ENCODE measurements at regions not wholly inside any gene's neighbourhood (a gene's known extent, or its start where the extent isn't known, plus 50 kb on each side); places are given as distances from the start of the nearest gene placed in this dataset.

DNA sequence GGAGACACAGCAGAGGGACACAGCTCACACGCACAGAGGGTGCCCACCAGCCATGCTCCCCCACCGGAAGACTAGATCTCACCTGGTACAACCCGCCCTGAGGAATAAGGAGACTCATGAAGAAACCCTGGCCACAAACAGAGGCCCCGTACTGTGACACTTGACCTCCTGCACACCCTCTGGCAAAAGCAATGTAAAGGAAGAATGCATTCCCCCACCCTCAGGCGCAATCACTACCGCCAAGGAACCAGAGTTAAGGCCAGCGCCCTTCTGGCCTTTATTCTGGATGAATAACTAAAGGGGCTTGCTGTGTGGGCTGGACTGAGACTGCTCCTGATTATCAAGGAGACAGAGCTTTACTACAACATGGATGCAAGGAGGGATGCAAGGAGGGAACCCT, 509.2 kb upstream of the SPHKAP start:
- Mint-ChIP-seq H3K27me3 (no peaks in the 10 kb centered on the region), H3K27ac (no peak overlapping the region), H3K4me1 (no peaks in the 10 kb centered on the region), H3K4me3 (no peak overlapping the region), H3K9me3 (peaks cover 10% of the 10 kb centered on the region), H3K36me3 (no peaks in the 10 kb centered on the region)
- DNase-seq: no peak
- CTCF ChIA-PET: no interaction called here

DNA sequence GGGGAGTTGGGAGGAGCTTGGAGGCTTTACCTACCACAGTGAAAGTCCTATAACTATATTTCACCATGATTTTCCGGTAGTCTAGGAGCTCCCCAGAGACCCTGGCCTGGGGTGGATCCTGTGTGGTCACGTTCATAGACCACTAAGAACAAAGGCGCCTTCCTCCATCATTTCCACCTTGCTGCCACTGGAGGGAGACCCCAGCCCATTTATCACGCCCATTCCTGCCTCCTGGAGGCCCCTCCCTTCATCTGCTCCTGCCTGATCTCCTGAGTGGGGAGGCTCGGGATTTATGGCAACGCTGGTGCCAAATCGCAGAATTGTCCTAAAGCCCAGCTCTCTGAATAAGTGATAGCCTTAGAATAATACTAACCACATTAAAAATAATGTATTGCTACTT, 507.6 kb upstream of the SPHKAP start:
- DNase-seq: no peak
- Mint-ChIP-seq H3K9me3 (peaks cover 6% of the 10 kb centered on the region), H3K4me1 (no peaks in the 10 kb centered on the region), H3K4me3 (no peak overlapping the region), H3K27ac (no peak overlapping the region), H3K36me3 (no peaks in the 10 kb centered on the region), H3K27me3 (no peaks in the 10 kb centered on the region)
- CTCF ChIA-PET: no interaction called here

DNA sequence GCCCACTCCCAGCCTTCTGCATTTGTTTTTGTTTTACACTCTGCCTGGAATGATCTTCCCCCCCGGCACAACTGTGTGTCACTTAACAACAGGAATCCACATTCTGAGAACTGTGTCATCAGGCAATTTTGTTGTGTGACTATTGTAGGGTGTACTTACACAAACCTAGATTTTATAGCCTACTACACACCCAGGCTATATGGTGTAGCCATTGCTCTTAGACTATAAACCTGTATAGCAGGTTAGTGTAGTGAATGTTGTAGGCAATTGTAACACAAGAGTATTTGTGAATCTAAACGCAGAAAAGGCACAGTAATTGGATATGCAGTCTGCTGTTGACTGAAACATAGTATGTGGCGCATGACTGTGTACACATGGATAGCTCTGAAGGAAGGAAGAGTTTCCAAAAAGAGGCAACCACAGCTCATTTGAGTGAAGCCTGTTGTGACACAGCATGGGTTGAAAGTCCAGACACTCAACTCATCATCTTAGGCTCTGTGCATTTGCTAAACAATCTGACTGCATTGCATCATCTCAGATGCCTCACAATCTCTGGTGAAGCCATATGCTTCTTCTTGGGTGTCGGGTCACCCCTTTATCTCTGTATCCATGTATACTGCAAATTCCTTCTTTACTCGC, 506.6 kb upstream of the SPHKAP start:
- H3K9me3 Mint-ChIP-seq: peaks cover 7% of the 10 kb centered on the region
- no peaks in the 10 kb centered on the region for H3K27me3 Mint-ChIP-seq
- CTCF ChIA-PET: no interaction called here
- no peaks in the 10 kb centered on the region for H3K4me1 Mint-ChIP-seq
- H3K36me3 Mint-ChIP-seq: no peaks in the 10 kb centered on the region
- H3K27ac Mint-ChIP-seq: no peak overlapping the region
- no peak for DNase-seq
- no peak overlapping the region for H3K4me3 Mint-ChIP-seq

DNA sequence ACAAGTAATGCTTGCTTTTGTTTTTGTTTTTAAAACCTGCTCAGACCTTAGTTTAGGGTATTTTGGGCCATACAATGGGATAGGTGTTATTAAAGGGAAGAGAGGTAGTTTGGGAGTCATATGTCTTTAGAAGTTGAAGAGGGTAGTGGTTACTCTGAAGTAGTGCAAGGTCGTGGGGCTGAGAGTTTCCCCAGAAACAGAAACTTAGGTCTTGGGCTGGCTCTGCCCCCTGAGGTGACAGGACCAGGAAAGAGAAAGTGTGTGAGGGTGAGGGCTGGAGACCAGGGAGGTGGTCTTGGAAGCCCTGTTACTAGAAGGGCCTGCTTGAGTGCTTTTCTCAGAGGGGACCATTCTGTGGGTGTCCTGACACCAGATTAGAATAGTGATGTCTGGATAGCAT, 500.5 kb upstream of the SPHKAP start:
- Mint-ChIP-seq H3K27me3 (no peaks in the 10 kb centered on the region), H3K36me3 (no peaks in the 10 kb centered on the region), H3K4me1 (no peaks in the 10 kb centered on the region), H3K9me3 (peaks cover 5% of the 10 kb centered on the region), H3K27ac (no peak overlapping the region), H3K4me3 (no peak overlapping the region)
- CTCF ChIA-PET: no interaction called here
- DNase-seq: no peak

DNA sequence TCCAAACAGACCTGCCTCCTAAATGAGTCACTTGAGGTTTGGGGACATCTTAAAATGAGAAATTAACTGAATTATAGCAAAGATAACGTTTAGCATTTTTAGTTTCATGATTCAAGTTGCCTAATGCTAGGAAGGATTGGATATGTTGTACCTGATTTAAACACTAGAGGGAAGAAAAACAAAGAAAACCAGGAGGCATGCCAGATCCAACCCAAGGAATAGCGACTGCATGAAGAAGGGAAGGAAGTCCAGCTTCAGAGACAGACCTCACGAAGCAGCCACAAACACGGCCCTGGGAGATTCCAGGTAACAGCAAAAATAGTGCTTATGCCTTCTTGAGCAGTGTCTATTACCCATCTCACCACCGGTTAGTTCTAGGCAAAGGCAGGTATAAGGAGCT, 499.9 kb upstream of the SPHKAP start:
- Mint-ChIP-seq H3K4me3 (no peak overlapping the region), H3K36me3 (no peaks in the 10 kb centered on the region), H3K4me1 (no peaks in the 10 kb centered on the region), H3K9me3 (peaks cover 5% of the 10 kb centered on the region), H3K27ac (no peak overlapping the region), H3K27me3 (no peaks in the 10 kb centered on the region)
- no peak for DNase-seq
- CTCF ChIA-PET: no interaction called here

DNA sequence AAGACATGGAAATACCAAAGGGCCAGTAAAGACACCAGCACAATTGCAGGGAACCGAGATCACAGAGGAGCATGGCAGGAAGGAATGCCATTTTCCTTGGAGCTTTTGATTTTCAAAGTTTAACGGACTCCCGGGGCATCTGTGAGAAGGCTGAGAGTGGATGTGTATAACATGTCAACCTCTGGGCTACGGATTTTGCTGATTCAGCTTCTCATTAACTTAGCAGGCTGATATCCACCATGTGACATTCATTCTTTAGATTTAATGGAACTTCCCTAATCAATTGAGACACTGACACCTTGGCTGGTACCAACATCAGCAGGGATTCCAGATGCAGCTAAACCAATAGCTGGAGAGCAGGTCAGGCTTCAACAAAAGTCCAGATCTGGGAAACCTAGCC, 496.6 kb upstream of the SPHKAP start:
- Mint-ChIP-seq H3K27ac (no peak overlapping the region), H3K27me3 (no peaks in the 10 kb centered on the region), H3K4me1 (no peaks in the 10 kb centered on the region), H3K36me3 (no peaks in the 10 kb centered on the region), H3K4me3 (no peak overlapping the region), H3K9me3 (peaks cover 5% of the 10 kb centered on the region)
- no peak for DNase-seq
- CTCF ChIA-PET: no interaction called here

DNA sequence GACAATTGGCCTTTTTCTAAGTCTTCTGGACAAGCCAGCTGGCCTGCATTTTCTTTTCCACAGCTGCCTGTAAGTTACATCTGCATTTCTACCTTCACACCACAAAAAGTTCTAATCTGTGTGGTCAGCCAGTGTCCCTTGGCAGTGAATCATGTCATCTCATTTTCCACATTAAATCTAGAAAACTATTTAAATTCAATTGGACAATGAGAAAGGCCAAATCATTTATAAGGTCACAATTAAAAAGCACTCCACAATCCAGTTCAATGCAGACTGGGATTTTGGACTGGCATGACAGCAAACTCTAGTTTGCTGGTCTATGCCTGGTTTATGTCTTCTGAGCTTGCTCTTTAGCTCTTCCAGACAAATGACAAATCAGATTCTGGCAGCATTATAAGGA, 494.2 kb upstream of the SPHKAP start:
- peaks cover 5% of the 10 kb centered on the region for H3K9me3 Mint-ChIP-seq
- no peaks in the 10 kb centered on the region for H3K4me1 Mint-ChIP-seq
- H3K27me3 Mint-ChIP-seq: no peaks in the 10 kb centered on the region
- H3K36me3 Mint-ChIP-seq: no peaks in the 10 kb centered on the region
- no peak for DNase-seq
- CTCF ChIA-PET: no interaction called here
- H3K4me3 Mint-ChIP-seq: no peak overlapping the region
- no peak overlapping the region for H3K27ac Mint-ChIP-seq

DNA sequence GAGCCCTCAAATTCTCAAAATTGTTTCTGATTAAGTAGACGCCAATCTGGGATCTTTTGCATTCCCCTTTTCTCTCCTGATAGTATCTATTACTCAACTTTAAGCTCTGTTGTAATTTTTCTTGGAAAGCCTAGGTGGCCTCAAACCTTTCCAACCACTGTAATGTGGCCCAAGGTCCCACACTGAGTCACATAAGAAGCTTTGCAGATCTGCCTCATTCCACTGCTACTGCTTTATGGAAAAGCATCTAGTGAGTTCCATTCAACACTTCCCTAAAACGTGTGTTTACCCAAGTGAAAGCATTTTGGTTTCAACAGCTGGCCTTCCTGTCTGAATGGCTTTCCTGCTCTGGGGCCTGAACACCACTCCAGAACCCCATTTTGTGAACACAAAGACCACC, 493.6 kb upstream of the SPHKAP start:
- no peaks in the 10 kb centered on the region for H3K36me3 Mint-ChIP-seq
- DNase-seq: no peak
- H3K9me3 Mint-ChIP-seq: peaks cover 5% of the 10 kb centered on the region
- H3K4me3 Mint-ChIP-seq: no peak overlapping the region
- no peaks in the 10 kb centered on the region for H3K27me3 Mint-ChIP-seq
- CTCF ChIA-PET: no interaction called here
- no peaks in the 10 kb centered on the region for H3K4me1 Mint-ChIP-seq
- no peak overlapping the region for H3K27ac Mint-ChIP-seq

DNA sequence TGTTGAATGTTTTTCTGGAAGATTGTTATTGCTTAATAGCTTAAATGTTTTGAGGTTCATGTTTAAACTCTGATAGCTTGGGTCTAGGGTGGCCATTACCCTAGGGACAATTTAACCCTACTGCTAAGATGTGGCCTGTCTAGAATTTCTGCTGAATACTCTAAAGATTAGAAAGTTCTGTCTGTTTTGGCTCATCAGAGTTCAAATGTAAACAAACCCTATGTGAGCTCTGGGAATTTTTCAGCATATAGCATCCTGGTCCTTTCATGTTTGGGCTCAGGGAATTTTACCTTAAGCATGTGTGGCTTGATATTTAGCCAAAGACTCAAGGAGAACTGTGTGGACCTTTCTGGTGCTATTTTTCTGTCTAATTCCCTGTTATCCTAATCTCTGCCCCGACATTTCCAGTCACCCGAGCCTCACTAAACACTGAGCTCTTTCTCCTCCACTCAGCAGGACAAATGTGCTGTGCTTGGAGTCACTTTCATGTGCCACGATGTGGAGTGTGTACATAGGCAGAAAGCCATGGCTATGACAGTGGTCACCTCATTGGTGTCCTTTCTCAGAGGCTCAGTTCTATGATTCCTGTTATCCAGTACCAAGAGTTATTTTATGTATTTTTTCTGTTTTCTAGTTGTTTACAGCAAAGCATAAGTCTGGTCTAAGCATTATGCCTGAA, 492.5 kb upstream of the SPHKAP start:
- no peak overlapping the region for H3K27ac Mint-ChIP-seq
- DNase-seq: no peak
- H3K4me3 Mint-ChIP-seq: no peak overlapping the region
- CTCF ChIA-PET: interaction anchor here (0.6 kb wide), 1 partner anchor 340 kb away, joined by 4 read pairs; no protein-coding TSS in a partner anchor
- no peaks in the 10 kb centered on the region for H3K4me1 Mint-ChIP-seq
- H3K36me3 Mint-ChIP-seq: no peaks in the 10 kb centered on the region
- no peaks in the 10 kb centered on the region for H3K27me3 Mint-ChIP-seq
- H3K9me3 Mint-ChIP-seq: peaks cover 5% of the 10 kb centered on the region

DNA sequence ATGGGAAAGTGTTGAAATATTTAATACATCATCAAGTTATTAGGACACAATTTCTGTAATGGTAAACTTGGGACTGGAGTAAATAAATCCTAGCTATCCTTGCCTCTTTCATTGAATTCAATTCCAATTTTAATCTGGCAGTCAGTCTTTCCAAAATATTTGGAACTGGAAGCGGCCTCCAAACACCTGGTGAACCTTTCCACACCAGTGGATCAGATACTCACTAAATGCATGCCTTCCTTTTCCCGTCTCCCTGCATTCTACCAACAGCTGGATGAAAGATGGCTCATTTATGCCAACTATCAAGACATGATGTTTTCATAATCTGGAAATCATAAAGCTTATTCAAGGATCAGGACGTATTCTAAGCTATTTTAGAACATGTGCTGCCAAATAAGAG, 488.2 kb upstream of the SPHKAP start:
- H3K4me1 Mint-ChIP-seq: no peaks in the 10 kb centered on the region
- H3K9me3 Mint-ChIP-seq: peaks cover 5% of the 10 kb centered on the region
- H3K27ac Mint-ChIP-seq: no peak overlapping the region
- H3K36me3 Mint-ChIP-seq: no peaks in the 10 kb centered on the region
- no peak for DNase-seq
- no peak overlapping the region for H3K4me3 Mint-ChIP-seq
- no peaks in the 10 kb centered on the region for H3K27me3 Mint-ChIP-seq
- CTCF ChIA-PET: no interaction called here

DNA sequence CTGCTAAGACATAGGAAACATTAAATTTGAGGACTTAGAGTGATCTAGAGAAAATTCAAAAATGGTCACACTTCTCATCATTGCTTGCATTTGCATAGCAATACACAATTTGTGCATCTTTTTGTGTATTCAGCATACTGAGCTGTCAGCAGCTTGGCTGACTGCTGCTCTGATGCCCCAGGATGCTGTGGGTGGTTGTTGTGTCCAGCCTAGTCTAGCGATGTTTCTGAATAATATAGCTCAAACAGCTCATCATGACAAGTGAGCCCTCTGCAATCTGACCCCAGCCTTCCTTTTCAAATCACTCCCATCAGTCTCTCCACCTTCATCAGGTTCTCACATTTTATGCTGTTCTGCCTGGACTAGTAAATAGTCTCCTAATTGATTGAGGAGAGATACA, 483.7 kb upstream of the SPHKAP start:
- Mint-ChIP-seq H3K27ac (no peak overlapping the region), H3K27me3 (no peaks in the 10 kb centered on the region), H3K9me3 (peaks cover 9% of the 10 kb centered on the region), H3K4me3 (no peak overlapping the region), H3K4me1 (no peaks in the 10 kb centered on the region), H3K36me3 (no peaks in the 10 kb centered on the region)
- no peak for DNase-seq
- CTCF ChIA-PET: no interaction called here

DNA sequence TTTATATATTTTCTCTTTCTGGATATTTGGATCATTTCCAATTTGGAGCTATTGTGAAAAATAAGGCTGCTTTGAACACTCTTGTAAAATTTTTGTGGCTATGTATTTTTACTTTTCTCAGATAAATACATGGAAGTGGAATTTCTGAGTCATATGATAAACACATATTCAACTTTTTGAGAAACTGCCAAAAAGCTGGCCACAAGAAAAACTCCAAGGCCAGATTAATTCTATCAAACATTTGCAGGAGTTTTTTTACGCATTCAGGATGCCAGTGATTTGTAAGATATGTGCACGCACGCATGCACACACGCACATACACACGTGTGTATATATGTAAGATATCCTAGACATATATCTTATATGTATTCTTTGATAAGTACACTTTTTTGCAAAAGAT, 477.5 kb upstream of the SPHKAP start:
- no peak overlapping the region for H3K4me3 Mint-ChIP-seq
- H3K4me1 Mint-ChIP-seq: no peaks in the 10 kb centered on the region
- H3K9me3 Mint-ChIP-seq: peaks cover 4% of the 10 kb centered on the region
- DNase-seq: no peak
- H3K27me3 Mint-ChIP-seq: no peaks in the 10 kb centered on the region
- H3K36me3 Mint-ChIP-seq: no peaks in the 10 kb centered on the region
- CTCF ChIA-PET: no interaction called here
- H3K27ac Mint-ChIP-seq: no peak overlapping the region

DNA sequence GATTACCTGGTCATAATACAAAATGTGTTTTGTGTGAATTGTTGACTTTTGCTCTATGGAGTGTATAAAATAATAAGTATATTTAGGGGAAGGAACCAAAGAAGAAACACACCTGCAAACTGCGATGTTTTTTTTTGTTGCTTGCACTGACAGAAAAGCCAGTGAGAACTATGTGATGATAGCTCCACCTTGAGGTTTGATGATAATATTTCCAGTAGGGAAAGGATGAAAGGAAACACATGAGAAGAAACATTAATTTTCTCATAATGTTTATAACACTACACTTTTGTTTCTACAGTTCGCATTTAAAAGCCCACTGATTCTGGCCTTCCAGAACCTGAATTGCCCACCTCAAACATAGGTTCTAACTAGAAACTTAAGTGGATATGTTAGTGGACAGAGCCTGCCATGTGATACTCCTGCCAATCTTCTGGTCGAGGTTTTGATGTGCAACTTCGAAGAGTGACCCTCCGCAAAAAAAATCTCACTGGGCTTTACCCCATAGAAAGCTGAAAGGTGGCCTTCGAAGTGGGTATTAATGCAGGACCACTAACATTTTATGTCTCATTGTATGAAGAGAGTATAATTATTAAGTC, 476.4 kb upstream of the SPHKAP start:
- H3K36me3 Mint-ChIP-seq: no peaks in the 10 kb centered on the region
- CTCF ChIA-PET: no interaction called here
- H3K27ac Mint-ChIP-seq: no peak overlapping the region

DNA sequence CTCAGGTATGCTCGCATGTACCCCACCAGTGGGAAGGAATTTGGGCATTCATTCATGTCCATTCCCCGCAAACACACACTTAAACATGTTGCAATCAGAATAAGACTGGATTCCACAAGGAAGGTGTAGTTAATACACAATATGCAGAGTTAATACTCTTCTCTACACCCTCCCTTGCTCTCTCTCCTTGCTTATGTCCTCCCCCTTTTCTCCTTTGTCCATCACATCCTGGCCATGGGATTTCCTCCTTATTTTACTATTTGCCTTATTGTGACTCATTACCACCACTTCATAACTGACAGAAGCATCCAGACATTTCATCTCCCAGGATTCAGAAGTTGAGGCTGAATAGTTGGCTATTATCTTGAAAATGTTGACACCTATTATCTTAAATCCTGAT, 473.8 kb upstream of the SPHKAP start:
- Mint-ChIP-seq H3K4me3 (no peak overlapping the region), H3K4me1 (no peaks in the 10 kb centered on the region), H3K27ac (no peak overlapping the region), H3K36me3 (no peaks in the 10 kb centered on the region), H3K27me3 (no peaks in the 10 kb centered on the region), H3K9me3 (no peaks in the 10 kb centered on the region)
- CTCF ChIA-PET: no interaction called here
- DNase-seq: no peak

More for the DNA sequence above, 476.4 kb upstream of the SPHKAP start:
- H3K9me3 Mint-ChIP-seq: no peaks in the 10 kb centered on the region
- H3K4me3 Mint-ChIP-seq: no peak overlapping the region
- no peak for DNase-seq
- no peaks in the 10 kb centered on the region for H3K27me3 Mint-ChIP-seq
- no peaks in the 10 kb centered on the region for H3K4me1 Mint-ChIP-seq

DNA sequence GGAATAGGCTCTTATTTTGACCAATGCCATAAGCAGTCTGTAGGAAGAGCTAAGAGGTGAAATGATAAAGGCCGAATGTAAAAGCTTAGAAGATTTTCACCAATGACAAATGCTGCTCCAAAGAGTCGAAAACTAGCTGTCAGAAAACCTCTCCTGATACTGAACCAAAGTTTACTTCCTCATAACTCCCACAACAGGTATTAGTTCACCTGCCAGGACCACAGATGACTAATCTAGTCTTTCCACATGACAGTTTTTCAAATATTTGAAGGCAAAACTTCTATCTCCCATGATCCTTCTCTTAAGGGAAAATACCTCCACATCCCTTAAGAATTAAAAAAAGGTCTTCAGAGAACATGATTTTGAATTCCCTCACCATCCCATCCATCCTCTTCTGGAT, 473.2 kb upstream of the SPHKAP start:
- H3K27ac Mint-ChIP-seq: no peak overlapping the region
- H3K4me1 Mint-ChIP-seq: no peaks in the 10 kb centered on the region
- H3K4me3 Mint-ChIP-seq: no peak overlapping the region
- H3K27me3 Mint-ChIP-seq: no peaks in the 10 kb centered on the region
- CTCF ChIA-PET: no interaction called here
- DNase-seq: no peak
- no peaks in the 10 kb centered on the region for H3K9me3 Mint-ChIP-seq
- H3K36me3 Mint-ChIP-seq: no peaks in the 10 kb centered on the region

Data from activated naive CD4-positive, alpha-beta T cell treated with anti-CD3 and anti-CD28 coated beads, Interleukin-2, amount 10 ng/mL, durations not matched to agents 7 days and 5 days (primary cell).